ENCODE measurements at regions not wholly inside any gene's neighbourhood (a gene's known extent, or its start where the extent isn't known, plus 50 kb on each side); places are given as distances from the start of the nearest gene placed in this dataset.

DNA sequence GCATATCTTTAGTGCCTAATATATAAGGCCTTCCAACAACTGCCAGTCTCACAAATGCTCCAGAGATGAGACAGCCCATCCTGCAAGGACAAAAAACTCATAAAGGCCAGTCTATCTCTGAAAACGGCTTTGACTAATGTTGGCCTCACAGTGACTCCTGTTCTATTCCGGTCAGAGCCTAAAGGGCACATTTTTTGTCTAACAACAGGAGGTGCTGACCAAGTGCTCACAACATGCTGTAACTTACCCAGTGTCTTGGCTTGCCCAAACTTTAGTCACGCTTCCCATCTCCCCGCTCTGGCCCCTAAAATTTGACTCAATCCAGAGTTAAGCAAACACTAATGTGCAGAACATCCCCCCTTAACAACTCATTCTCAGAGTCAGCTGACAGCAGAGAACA lies 1411.2 kb upstream of the MIR17HG start:
- CTCF ChIA-PET, result no interaction called here
- H3K4me3 ChIP-seq, result no peak overlapping the region
- FAIRE-seq (no peak), DNase-seq (ENCODE audit: low read depth in 1 of 2, low spot score in 1 of 2) (no peak), ATAC-seq (no peak)
- POLR2A ChIA-PET, result no interaction called here
- H3K9me3 ChIP-seq, result no peaks in the 10 kb centered on the region
- TF ChIP-seq BHLHE40 (IDR thresholded peaks at IDR 0.05; ENCODE audit: low read depth, low read length) (no peak), MAZ (IDR thresholded peaks at IDR 0.05; ENCODE audit: borderline replicate concordance, low read depth, low read length) (no peak), KDM1A (IDR thresholded peaks at IDR 0.05; ENCODE audit: low read depth) (no peak), TP53 (CRISPR knock-in tag; IDR thresholded peaks at IDR 0.05) (no peak), HOXB13 (CRISPR knock-in tag; IDR thresholded peaks at IDR 0.05; ENCODE audit: low read depth) (no peak), NPAS2 (CRISPR knock-in tag; IDR thresholded peaks at IDR 0.05; ENCODE audit: borderline replicate concordance) (no peak), POLR2AphosphoS2 (conservative IDR thresholded peaks at IDR 0.05; ENCODE audit: low read length) (no peak), CBX8 (IDR thresholded peaks at IDR 0.05) (no peak), HOXB5 (CRISPR knock-in tag; IDR thresholded peaks at IDR 0.05) (no peak)
- TF ChIP-seq, protein P1, sequence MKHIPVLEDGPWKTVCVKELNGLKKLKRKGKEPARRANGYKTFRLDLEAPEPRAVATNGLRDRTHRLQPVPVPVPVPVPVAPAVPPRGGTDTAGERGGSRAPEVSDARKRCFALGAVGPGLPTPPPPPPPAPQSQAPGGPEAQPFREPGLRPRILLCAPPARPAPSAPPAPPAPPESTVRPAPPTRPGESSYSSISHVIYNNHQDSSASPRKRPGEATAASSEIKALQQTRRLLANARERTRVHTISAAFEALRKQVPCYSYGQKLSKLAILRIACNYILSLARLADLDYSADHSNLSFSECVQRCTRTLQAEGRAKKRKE (CRISPR knock-in tag; IDR thresholded peaks at IDR 0.05; ENCODE audit: low read depth), result no peak
- no peak overlapping the region for H3K27ac ChIP-seq
- 63% methylated on average over 4 of the region's 4 CpGs for WGBS (ENCODE audit: missing lambda C conversion rate)
- H3K4me1 ChIP-seq, result no peaks in the 10 kb centered on the region
- H3K4me2 ChIP-seq, result no peak overlapping the region

DNA sequence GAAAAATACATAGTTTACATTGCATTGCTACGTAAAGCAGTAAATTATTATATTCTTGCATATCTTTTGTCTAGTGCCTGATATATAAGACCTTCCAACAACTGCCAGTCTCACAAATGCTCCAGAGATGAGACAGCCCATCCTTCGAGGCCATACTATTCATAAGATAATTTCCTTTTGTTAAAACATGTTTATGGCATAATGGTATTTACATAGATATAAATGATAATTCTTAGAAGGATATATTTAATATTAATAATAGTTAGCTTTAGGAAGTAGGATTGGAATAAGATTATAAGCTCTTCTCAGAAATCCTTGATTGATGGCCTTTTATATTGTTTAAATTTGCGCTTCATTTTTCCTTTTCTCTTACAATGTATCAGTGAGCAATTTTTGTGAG lies 1410.1 kb upstream of the MIR17HG start:
- Histone ChIP-seq H3K4me1 (no peaks in the 10 kb centered on the region), H3K4me2 (no peak overlapping the region), H3K27ac (no peak overlapping the region), H3K9me3 (no peaks in the 10 kb centered on the region), H3K4me3 (no peak overlapping the region)
- no peak for FAIRE-seq
- 78% methylated on average over 3 of the region's 3 CpGs for WGBS (ENCODE audit: missing lambda C conversion rate)
- DNase-seq (ENCODE audit: low read depth in 1 of 2, low spot score in 1 of 2), result no peak
- ATAC-seq, result no peak
- CTCF ChIA-PET, result no interaction called here
- POLR2A ChIA-PET, result no interaction called here
- TF ChIP-seq ZNF302 (CRISPR knock-in tag; IDR thresholded peaks at IDR 0.05) (no peak), CBX2 (IDR thresholded peaks at IDR 0.05; ENCODE audit: borderline replicate concordance, low read depth) (no peak), JUN (IDR thresholded peaks at IDR 0.05) (no peak), ZC3H11A (IDR thresholded peaks at IDR 0.05) (no peak), EHF (CRISPR knock-in tag; IDR thresholded peaks at IDR 0.05) (no peak), MAFK (IDR thresholded peaks at IDR 0.05; ENCODE audit: partially characterized antibody) (no peak), CEBPB (IDR thresholded peaks at IDR 0.05) (no peak), PHF8 (IDR thresholded peaks at IDR 0.05; ENCODE audit: borderline replicate concordance, low read depth) (no peak), HOXA7 (CRISPR knock-in tag; IDR thresholded peaks at IDR 0.05) (no peak), SREBF2 (IDR thresholded peaks at IDR 0.05) (no peak), TP53 (CRISPR knock-in tag; IDR thresholded peaks at IDR 0.05) (no peak)
- TF ChIP-seq, protein P2, sequence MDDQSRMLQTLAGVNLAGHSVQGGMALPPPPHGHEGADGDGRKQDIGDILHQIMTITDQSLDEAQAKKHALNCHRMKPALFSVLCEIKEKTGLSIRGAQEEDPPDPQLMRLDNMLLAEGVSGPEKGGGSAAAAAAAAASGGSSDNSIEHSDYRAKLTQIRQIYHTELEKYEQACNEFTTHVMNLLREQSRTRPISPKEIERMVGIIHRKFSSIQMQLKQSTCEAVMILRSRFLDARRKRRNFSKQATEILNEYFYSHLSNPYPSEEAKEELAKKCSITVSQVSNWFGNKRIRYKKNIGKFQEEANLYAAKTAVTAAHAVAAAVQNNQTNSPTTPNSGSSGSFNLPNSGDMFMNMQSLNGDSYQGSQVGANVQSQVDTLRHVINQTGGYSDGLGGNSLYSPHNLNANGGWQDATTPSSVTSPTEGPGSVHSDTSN (IDR thresholded peaks at IDR 0.05), result no peak
- TF ChIP-seq, protein P1 (CRISPR knock-in tag; IDR thresholded peaks at IDR 0.05; ENCODE audit: low read depth), result no peak
- TF ChIP-seq, protein P3, sequence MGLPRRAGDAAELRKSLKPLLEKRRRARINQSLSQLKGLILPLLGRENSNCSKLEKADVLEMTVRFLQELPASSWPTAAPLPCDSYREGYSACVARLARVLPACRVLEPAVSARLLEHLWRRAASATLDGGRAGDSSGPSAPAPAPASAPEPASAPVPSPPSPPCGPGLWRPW (IDR thresholded peaks at IDR 0.05), result no peak

DNA sequence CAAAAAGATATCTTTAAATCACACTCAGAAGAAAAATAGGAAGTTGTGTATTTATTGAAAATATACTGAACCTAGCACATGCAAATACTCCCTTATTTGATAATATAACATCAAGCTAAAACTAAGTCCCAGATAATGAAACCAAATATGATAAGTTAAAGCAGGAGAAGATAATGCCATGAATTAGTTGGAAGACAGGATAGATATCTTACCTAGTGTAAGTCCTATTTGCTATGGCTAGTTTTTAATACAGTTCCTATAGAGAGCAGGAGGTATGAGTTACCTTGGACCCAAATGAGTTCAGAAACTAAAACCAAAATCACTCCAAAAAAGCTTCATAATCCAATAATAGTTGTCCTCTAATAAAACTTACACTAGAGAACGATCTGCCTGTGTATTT lies 1407.1 kb upstream of the MIR17HG start:
- no peak overlapping the region for H3K27ac ChIP-seq
- no peak overlapping the region for H3K4me2 ChIP-seq
- no peak overlapping the region for H3K4me3 ChIP-seq
- FAIRE-seq (no peak), DNase-seq (ENCODE audit: low read depth in 1 of 2, low spot score in 1 of 2) (no peak), ATAC-seq (no peak)
- POLR2A ChIA-PET, result no interaction called here
- TF ChIP-seq JUN (IDR thresholded peaks at IDR 0.05), result no peak
- no peaks in the 10 kb centered on the region for H3K9me3 ChIP-seq
- H3K4me1 ChIP-seq, result no peaks in the 10 kb centered on the region
- 4% methylated on average over 1 of the region's 1 CpG for WGBS (ENCODE audit: missing lambda C conversion rate)
- CTCF ChIA-PET, result no interaction called here
